GM12873 (cell line): ENCODE measurements at regions not wholly inside any gene's neighbourhood (a gene's known extent, or its start where the extent isn't known, plus 50 kb on each side); places are given as distances from the start of the nearest gene placed in this dataset.

Experiments
- CTCF ChIP-seq: IDR thresholded peaks from 2 replicates; pipeline ENCODE4 v1.5.1; 2012; ENCODE audit warnings: low read depth, mild to moderate bottlenecking, moderate library complexity, low read length, control low read depth; ENCODE audit not compliant: insufficient read depth; ENCODE audit errors: missing control alignments

GRCh38 chr4:124163401-124163800 lies 549.1 kb downstream of the ANKRD50 start:
- TF ChIP-seq CTCF, result no peak

DNA sequence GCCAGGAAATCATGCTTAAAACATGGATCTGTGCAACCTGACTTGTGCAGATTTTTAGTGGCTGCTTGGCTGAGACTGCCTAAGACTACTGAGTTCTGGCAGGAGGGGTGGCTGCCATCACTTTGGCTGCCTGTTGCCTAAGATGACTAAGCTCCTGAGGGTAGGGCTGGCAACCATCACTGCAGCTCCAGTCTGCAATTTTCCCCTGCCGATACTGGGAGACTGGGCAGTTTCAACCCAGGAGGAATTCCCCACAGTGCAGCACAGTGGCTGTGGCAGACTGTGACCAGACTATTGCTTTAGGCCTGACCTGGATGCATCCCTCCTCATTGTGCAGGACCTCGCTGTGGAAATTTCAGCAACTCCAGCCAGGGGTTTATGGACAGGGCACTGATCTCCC lies 544.9 kb downstream of the ANKRD50 start:
- TF ChIP-seq CTCF, result no peak

- no peak for TF ChIP-seq CTCF
Measured at GRCh38 chr4:124173912-124174311, 538.6 kb downstream of the ANKRD50 start.

GRCh38 chr4:124177647-124178425 lies 534.7 kb downstream of the ANKRD50 start:
- no peak for TF ChIP-seq CTCF

DNA sequence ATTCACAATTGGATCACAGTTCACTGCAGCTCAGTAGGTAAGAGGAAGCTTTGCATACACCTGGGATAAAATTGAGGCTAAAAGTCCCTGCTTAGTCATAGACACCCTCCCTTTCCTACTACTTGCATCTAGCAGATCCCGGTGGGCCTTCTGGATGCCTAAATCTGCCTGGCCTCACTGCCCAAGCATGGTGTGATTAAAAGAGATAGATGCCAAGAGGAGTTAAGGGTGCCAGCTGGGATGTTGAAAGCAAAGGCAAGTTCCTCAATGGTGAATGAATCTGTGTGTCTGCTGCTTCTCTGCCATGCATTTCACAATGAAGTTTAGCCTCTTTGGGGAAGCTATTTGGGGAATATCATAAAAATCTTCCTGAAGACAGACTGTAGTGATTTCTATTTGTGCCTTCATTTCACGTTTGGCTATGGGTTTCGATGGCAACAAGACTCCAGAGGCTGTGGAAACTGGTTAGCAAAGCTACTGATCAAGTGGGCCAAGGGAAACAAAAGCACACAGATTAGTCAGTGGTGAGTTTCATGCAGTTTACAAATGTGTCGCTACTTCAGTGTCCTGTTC lies 534.0 kb downstream of the ANKRD50 start:
- no peak for TF ChIP-seq CTCF

GRCh38 chr4:124179506-124180186 lies 532.9 kb downstream of the ANKRD50 start:
- TF ChIP-seq CTCF, result no peak

DNA sequence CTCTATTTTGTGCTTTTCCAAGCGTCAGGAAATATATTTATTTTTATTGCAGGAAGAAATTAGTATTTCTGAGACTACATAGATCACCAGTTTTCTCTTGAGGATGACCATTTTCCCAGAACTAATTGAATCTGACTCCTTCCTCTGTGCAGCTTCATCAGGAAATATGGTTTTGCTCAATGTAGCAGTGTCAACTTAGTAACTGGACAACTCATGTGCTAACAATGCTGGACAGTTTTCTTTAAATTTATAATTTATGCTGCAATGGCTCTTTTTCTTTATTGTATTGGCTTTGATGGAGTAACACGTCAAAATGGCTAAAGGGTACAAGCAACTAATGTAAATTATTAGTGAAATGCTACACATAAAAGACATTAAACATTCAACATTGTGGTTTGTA lies 531.5 kb downstream of the ANKRD50 start:
- no peak for TF ChIP-seq CTCF
